K562 (cell line): ENCODE measurements at regions not wholly inside any gene's neighbourhood (a gene's known extent, or its start where the extent isn't known, plus 50 kb on each side); places are given as distances from the start of the nearest gene placed in this dataset.

Source experiments
- BRD9 ChIP-seq: fragments of 450-650 bp; IDR thresholded peaks from 2 replicates; pipeline ENCODE4 v1.6.1; 2018; ENCODE audit warnings: low read depth; ENCODE audit not compliant: partially characterized antibody
- DMBX1 ChIP-seq: fragments of 250-450 bp; sonication (Bioruptor Pico); IDR thresholded peaks from 2 replicates; pipeline ENCODE4 v1.8.0; 2022; ENCODE audit warnings: inconsistent platforms, mild to moderate bottlenecking, moderate library complexity, borderline replicate concordance
- EGR1 ChIP-seq: fragments of 450-650 bp; conservative IDR thresholded peaks from 2 replicates; pipeline ENCODE4 v1.6.1; 2017; ENCODE audit warnings: mild to moderate bottlenecking
- FOXA1 ChIP-seq: fragments of 450-650 bp; IDR thresholded peaks from 2 replicates; pipeline ENCODE4 v1.6.1; 2016; ENCODE audit warnings: mild to moderate bottlenecking, borderline replicate concordance
- FOXP1 ChIP-seq: sonication (generic); formaldehyde crosslinking; IDR thresholded peaks from 2 replicates; pipeline ENCODE4 v1.8.0; 2022; ENCODE audit warnings: mild to moderate bottlenecking, missing genetic modification reagents
- GATAD2A ChIP-seq: fragments of 450-650 bp; IDR thresholded peaks from 2 replicates; pipeline ENCODE4 v1.6.1; 2017
- HDAC1 ChIP-seq, 2 experiments: fragments of 450-650 bp; IDR thresholded peaks; 2 replicates each; pipeline ENCODE4 v1.6.1; 2016 to 2017; ENCODE audit warnings: inconsistent platforms in 1 of 2, mild to moderate bottlenecking in 1 of 2, moderate library complexity in 1 of 2
- KLF6 ChIP-seq: fragments of 250-450 bp; sonication (Bioruptor Pico); IDR thresholded peaks from 2 replicates; pipeline ENCODE4 v1.4.0; 2020; ENCODE audit warnings: mild to moderate bottlenecking, moderate library complexity, borderline replicate concordance
- L3MBTL2 ChIP-seq: fragments of 450-650 bp; IDR thresholded peaks from 2 replicates; pipeline ENCODE4 v1.6.1; 2016; ENCODE audit warnings: mild to moderate bottlenecking, moderate library complexity
- LCOR ChIP-seq: sonication (generic); formaldehyde crosslinking; IDR thresholded peaks from 2 replicates; pipeline ENCODE4 v1.8.0; 2022; ENCODE audit warnings: mild to moderate bottlenecking, missing genetic modification reagents
- MTA3 ChIP-seq: fragments of 450-650 bp; formaldehyde crosslinking; IDR thresholded peaks from 2 replicates; pipeline ENCODE4 v1.6.1; 2017; ENCODE audit warnings: mild to moderate bottlenecking, borderline replicate concordance
- NFRKB ChIP-seq: fragments of 450-650 bp; IDR thresholded peaks from 2 replicates; pipeline ENCODE4 v1.6.1; 2016; ENCODE audit warnings: low read depth
- RBFOX2 ChIP-seq: fragments of 200-400 bp; formaldehyde crosslinking; IDR thresholded peaks from 2 replicates; pipeline ENCODE4 v1.6.1; 2017; ENCODE audit warnings: low read depth, mild to moderate bottlenecking, low read length, moderate library complexity
- SPI1 ChIP-seq: IDR thresholded peaks from 2 replicates; pipeline ENCODE4 v1.6.1; 2011; ENCODE audit warnings: low read depth, low read length, control low read depth, borderline replicate concordance
- SRSF3 ChIP-seq: fragments of 200-400 bp; formaldehyde crosslinking; IDR thresholded peaks from 2 replicates; pipeline ENCODE4 v1.6.1; 2016; ENCODE audit warnings: mild to moderate bottlenecking, low read length, moderate library complexity; ENCODE audit not compliant: insufficient read depth
- TBP ChIP-seq: optimal IDR thresholded peaks from 2 replicates; pipeline ENCODE3; 2011; ENCODE audit warnings: low read depth, low read length, improper control_type of control experiment
- ZBTB7A ChIP-seq: IDR thresholded peaks from 2 replicates; pipeline ENCODE4 v1.6.1; 2011; ENCODE audit warnings: low read depth, mild to moderate bottlenecking, low read length, moderate library complexity, borderline replicate concordance; ENCODE audit not compliant: control insufficient read depth
- ZNF445 ChIP-seq: fragments of 250-450 bp; sonication (Bioruptor Pico); IDR thresholded peaks from 2 replicates; pipeline ENCODE4 v1.4.0; 2020; ENCODE audit warnings: low read depth, mild to moderate bottlenecking, moderate library complexity
- ZNF695 ChIP-seq: fragments of 450-650 bp; formaldehyde crosslinking; IDR thresholded peaks from 2 replicates; pipeline ENCODE4 v1.4.0; 2020; ENCODE audit warnings: mild to moderate bottlenecking, moderate library complexity
- TF ChIP-seq, protein P1 (sequence below): fragments of 450-650 bp; IDR thresholded peaks from 2 replicates; pipeline ENCODE4 v1.6.1; 2017; ENCODE audit warnings: antibody characterized with exemption, mild to moderate bottlenecking
- TF ChIP-seq, protein P2 (sequence below): fragments of 450-650 bp; IDR thresholded peaks from 2 replicates; pipeline ENCODE4 v1.6.1; 2016
- TF ChIP-seq, protein P3 (sequence below): fragments of 450-650 bp; conservative IDR thresholded peaks from 2 replicates; pipeline ENCODE4 v1.6.1; 2016; ENCODE audit warnings: missing genetic modification characterization, low read depth, mild to moderate bottlenecking, control low read depth, missing compliant biosample characterization

DNA sequence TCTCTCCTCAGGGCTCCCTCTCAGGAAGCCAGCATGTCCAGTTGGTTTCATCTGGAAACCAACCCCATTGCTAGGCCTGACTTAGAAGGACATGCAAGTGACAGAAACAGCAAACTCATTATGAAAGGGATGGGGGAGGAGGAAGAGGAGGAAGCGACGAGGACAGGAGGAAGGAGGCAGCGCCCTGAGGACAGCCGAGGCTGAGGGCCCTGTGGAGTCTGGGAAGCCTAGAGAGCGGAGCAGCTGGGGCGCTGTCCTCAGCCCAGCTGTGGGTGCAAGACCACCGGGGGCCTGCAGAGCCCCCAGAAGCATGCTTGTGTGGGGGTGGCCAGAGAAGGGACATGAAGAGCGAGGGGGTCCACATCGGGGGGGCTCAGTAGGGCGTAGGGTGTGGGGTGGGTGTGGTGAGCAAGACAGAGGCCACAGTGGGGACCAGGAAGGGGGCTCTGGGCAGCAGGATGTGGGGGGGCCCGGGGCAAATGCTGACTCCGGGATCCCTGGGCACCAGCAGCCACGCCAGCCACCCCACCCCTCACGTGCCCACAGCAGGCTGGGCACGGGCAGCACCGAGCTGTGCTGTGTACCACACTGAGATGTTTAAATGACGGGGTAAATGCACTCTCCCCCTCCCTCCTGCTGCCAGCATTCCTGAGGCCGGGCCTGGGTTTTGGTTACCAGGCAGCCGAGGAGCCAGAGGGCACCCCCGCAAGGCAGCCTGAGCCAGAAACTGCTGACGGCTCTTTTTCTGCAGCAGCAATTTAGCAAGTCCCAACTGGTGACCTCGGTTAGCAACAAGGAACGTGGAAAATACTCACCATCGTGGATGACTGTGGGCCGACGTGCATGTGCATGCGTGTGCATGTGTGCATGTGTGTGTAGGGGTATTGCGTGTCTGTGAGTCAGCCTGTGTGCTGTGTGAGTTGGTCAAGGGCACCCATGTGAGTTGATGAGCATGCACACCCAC, 82.7 kb upstream of the LINC01488 start (continued):
- TF ChIP-seq EGR1, result peak; percentile 40; the same call in 1 of the 2 replicates
- TF ChIP-seq HDAC1 (IDR thresholded peaks at IDR 0.05), result 0 out of 4 replicates have a peak, but pooled peaks of 1 of the 2 experiments have one; percentile 31
- TF ChIP-seq, protein P1, sequence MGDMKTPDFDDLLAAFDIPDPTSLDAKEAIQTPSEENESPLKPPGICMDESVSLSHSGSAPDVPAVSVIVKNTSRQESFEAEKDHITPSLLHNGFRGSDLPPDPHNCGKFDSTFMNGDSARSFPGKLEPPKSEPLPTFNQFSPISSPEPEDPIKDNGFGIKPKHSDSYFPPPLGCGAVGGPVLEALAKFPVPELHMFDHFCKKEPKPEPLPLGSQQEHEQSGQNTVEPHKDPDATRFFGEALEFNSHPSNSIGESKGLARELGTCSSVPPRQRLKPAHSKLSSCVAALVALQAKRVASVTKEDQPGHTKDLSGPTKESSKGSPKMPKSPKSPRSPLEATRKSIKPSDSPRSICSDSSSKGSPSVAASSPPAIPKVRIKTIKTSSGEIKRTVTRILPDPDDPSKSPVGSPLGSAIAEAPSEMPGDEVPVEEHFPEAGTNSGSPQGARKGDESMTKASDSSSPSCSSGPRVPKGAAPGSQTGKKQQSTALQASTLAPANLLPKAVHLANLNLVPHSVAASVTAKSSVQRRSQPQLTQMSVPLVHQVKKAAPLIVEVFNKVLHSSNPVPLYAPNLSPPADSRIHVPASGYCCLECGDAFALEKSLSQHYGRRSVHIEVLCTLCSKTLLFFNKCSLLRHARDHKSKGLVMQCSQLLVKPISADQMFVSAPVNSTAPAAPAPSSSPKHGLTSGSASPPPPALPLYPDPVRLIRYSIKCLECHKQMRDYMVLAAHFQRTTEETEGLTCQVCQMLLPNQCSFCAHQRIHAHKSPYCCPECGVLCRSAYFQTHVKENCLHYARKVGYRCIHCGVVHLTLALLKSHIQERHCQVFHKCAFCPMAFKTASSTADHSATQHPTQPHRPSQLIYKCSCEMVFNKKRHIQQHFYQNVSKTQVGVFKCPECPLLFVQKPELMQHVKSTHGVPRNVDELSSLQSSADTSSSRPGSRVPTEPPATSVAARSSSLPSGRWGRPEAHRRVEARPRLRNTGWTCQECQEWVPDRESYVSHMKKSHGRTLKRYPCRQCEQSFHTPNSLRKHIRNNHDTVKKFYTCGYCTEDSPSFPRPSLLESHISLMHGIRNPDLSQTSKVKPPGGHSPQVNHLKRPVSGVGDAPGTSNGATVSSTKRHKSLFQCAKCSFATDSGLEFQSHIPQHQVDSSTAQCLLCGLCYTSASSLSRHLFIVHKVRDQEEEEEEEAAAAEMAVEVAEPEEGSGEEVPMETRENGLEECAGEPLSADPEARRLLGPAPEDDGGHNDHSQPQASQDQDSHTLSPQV, result peak; percentile 87
- TF ChIP-seq MTA3, result 0 out of 2 replicates have a peak, but pooled peaks have one; percentile 30
- TF ChIP-seq ZBTB7A, result peak; percentile 50; the same call in 1 of the 2 replicates
- 0 out of 2 replicates have a peak, but pooled peaks have one; percentile 14 for TF ChIP-seq DMBX1
- peak; percentile 34; the same call in 1 of the 2 replicates for TF ChIP-seq SPI1
- TF ChIP-seq GATAD2A, result 0 out of 2 replicates have a peak, but pooled peaks have one; percentile 49
- TF ChIP-seq, protein P2, sequence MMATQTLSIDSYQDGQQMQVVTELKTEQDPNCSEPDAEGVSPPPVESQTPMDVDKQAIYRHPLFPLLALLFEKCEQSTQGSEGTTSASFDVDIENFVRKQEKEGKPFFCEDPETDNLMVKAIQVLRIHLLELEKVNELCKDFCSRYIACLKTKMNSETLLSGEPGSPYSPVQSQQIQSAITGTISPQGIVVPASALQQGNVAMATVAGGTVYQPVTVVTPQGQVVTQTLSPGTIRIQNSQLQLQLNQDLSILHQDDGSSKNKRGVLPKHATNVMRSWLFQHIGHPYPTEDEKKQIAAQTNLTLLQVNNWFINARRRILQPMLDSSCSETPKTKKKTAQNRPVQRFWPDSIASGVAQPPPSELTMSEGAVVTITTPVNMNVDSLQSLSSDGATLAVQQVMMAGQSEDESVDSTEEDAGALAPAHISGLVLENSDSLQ, result 0 out of 2 replicates have a peak, but pooled peaks have one; percentile 12
- TF ChIP-seq ZNF445 (CRISPR knock-in tag), result no peak
- no peak for TF ChIP-seq ZNF695 (CRISPR knock-in tag)
- TF ChIP-seq FOXA1, result no peak
- no peak for TF ChIP-seq FOXP1 (CRISPR knock-in tag)
- TF ChIP-seq, protein P3, sequence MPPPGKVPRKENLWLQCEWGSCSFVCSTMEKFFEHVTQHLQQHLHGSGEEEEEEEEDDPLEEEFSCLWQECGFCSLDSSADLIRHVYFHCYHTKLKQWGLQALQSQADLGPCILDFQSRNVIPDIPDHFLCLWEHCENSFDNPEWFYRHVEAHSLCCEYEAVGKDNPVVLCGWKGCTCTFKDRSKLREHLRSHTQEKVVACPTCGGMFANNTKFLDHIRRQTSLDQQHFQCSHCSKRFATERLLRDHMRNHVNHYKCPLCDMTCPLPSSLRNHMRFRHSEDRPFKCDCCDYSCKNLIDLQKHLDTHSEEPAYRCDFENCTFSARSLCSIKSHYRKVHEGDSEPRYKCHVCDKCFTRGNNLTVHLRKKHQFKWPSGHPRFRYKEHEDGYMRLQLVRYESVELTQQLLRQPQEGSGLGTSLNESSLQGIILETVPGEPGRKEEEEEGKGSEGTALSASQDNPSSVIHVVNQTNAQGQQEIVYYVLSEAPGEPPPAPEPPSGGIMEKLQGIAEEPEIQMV (tag), result no peak
- TF ChIP-seq RBFOX2, result peak; percentile 34; the same call in 1 of the 2 replicates
- TF ChIP-seq SRSF3, result no peak
- TF ChIP-seq L3MBTL2, result peak; percentile 37; the same call in 1 of the 2 replicates
- TF ChIP-seq LCOR, result no peak
- no peak for TF ChIP-seq KLF6
- peak; percentile 39; the same call in 1 of the 2 replicates for TF ChIP-seq NFRKB
- peak; percentile 21 for TF ChIP-seq TBP
- TF ChIP-seq BRD9, result peak; percentile 45
